HepG2 (cell line): ENCODE measurements at regions not wholly inside any gene's neighbourhood (a gene's known extent, or its start where the extent isn't known, plus 50 kb on each side); places are given as distances from the start of the nearest gene placed in this dataset.

ENCODE experiments used
- KLF11 ChIP-seq: IDR thresholded peaks from 2 replicates; pipeline ENCODE4 v1.6.1; 2016; ENCODE audit warnings: missing compliant biosample characterization
- MXD4 ChIP-seq: IDR thresholded peaks from 2 replicates; pipeline ENCODE4 v1.6.1; 2016; ENCODE audit warnings: mild to moderate bottlenecking, missing biosample characterization, missing genetic modification reagents
- POLR2A ChIP-seq, 2 experiments: IDR thresholded peaks; 2 replicates each; pipeline ENCODE4 v1.6.1; 2011; ENCODE audit warnings: low read depth in 2 of 2, low read length in 2 of 2, mild to moderate bottlenecking in 1 of 2, moderate library complexity in 1 of 2; ENCODE audit not compliant: insufficient read depth in 1 of 2
- SMARCE1 ChIP-seq: fragments of 450-650 bp; IDR thresholded peaks from 2 replicates; pipeline ENCODE4 v1.6.1; 2017; ENCODE audit warnings: borderline replicate concordance
- TAF1 ChIP-seq: sonication (generic); formaldehyde crosslinking; IDR thresholded peaks from 2 replicates; pipeline ENCODE4 v1.4.0; 2020; ENCODE audit warnings: missing genetic modification reagents
- U2AF1 ChIP-seq: fragments of 200-400 bp; formaldehyde crosslinking; optimal IDR thresholded peaks from 2 replicates; pipeline ENCODE3; 2017; ENCODE audit warnings: mild to moderate bottlenecking, low read depth, low read length

DNA sequence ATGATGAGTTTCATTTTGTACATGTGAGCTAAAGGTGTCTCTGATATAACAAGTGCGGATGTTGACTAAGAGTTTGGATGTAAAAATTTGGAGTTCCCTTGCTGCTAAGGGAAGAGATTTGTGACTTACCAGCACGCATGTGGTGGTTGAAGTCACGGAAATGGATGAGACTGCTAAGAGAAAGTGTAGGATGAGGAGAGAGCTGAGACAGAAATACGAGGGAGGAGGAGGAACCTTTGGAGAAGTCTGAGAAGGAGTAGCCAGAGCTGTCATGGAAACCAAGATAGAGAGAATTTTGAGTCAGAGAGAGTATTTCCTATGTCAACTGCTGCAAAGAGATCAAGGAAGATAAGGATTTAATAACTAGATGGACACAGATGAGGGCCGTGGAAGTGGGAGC lies 106.5 kb upstream of the COL24A1 start:
- TF ChIP-seq MXD4 (CRISPR knock-in tag) = no peak
- TF ChIP-seq TAF1 (CRISPR knock-in tag) = no peak
- TF ChIP-seq SMARCE1 = no peak
- no peak for TF ChIP-seq U2AF1
- TF ChIP-seq KLF11 (CRISPR knock-in tag) = no peak
- no peak for TF ChIP-seq POLR2A (IDR thresholded peaks at IDR 0.05; ENCODE audit: insufficient read depth in 1 of 2, low read depth in 2 of 2, low read length in 2 of 2)
